ENCODE measurements at regions not wholly inside any gene's neighbourhood (a gene's known extent, or its start where the extent isn't known, plus 50 kb on each side); places are given as distances from the start of the nearest gene placed in this dataset.

GRCh38 chr11:29321293-29322132, 695.3 kb downstream of the KCNA4 start:
- TF ChIP-seq CTCF (IDR thresholded peaks at IDR 0.05; ENCODE audit: insufficient read depth, low read length): no peak
- TF ChIP-seq GABPA (IDR thresholded peaks at IDR 0.05; ENCODE audit: low read depth): no peak
- no peak for TF ChIP-seq POLR2AphosphoS5 (IDR thresholded peaks at IDR 0.05; ENCODE audit: low read depth)
- TF ChIP-seq, protein P1, sequence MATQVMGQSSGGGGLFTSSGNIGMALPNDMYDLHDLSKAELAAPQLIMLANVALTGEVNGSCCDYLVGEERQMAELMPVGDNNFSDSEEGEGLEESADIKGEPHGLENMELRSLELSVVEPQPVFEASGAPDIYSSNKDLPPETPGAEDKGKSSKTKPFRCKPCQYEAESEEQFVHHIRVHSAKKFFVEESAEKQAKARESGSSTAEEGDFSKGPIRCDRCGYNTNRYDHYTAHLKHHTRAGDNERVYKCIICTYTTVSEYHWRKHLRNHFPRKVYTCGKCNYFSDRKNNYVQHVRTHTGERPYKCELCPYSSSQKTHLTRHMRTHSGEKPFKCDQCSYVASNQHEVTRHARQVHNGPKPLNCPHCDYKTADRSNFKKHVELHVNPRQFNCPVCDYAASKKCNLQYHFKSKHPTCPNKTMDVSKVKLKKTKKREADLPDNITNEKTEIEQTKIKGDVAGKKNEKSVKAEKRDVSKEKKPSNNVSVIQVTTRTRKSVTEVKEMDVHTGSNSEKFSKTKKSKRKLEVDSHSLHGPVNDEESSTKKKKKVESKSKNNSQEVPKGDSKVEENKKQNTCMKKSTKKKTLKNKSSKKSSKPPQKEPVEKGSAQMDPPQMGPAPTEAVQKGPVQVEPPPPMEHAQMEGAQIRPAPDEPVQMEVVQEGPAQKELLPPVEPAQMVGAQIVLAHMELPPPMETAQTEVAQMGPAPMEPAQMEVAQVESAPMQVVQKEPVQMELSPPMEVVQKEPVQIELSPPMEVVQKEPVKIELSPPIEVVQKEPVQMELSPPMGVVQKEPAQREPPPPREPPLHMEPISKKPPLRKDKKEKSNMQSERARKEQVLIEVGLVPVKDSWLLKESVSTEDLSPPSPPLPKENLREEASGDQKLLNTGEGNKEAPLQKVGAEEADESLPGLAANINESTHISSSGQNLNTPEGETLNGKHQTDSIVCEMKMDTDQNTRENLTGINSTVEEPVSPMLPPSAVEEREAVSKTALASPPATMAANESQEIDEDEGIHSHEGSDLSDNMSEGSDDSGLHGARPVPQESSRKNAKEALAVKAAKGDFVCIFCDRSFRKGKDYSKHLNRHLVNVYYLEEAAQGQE (IDR thresholded peaks at IDR 0.05; ENCODE audit: insufficient replicate concordance, low read depth): no peak
- no peak for TF ChIP-seq SPI1 (IDR thresholded peaks at IDR 0.05; ENCODE audit: borderline replicate concordance, low read depth)

All from HL-60 (cell line).